ENCODE measurements at regions not wholly inside any gene's neighbourhood (a gene's known extent, or its start where the extent isn't known, plus 50 kb on each side); places are given as distances from the start of the nearest gene placed in this dataset.
"Not testable (repeated sequence)": the region's sequence is repeated elsewhere in the genome, so short reads cannot be mapped to it uniquely, and the experiment has no call there.

GRCh38 chr7:116405810-116406209, 93.7 kb upstream of the CAV2 start:
- Histone ChIP-seq H3K27ac (no peak overlapping the region), H3K36me3 (no peaks in the 10 kb centered on the region), H3K9me3 (no peaks in the 10 kb centered on the region), H3K4me3 (no peak overlapping the region), H3K27me3 (no peaks in the 10 kb centered on the region), H3K4me1 (no peaks in the 10 kb centered on the region), H3K9ac (ENCODE audit: low read depth in 2 of 2, low read length in 2 of 2) (no peak overlapping the region)
- DNase-seq: no peak
- intact Hi-C loops (cut with DNase I): no loop called here
- no peak for TF ChIP-seq CTCF (IDR thresholded peaks at IDR 0.05)

GRCh38 chr7:116407165-116407564, 92.4 kb upstream of the CAV2 start:
- H3K9me3 ChIP-seq: no peaks in the 10 kb centered on the region
- no peak for DNase-seq
- intact Hi-C loops (cut with DNase I): no loop called here

GRCh38 chr7:116408166-116408565, 91.4 kb upstream of the CAV2 start:
- TF ChIP-seq CTCF (IDR thresholded peaks at IDR 0.05): no peak
- intact Hi-C loops (cut with DNase I): no loop called here

More at GRCh38 chr7:116407165-116407564, 92.4 kb upstream of the CAV2 start:
- Histone ChIP-seq H3K27ac (no peak overlapping the region), H3K4me3 (no peak overlapping the region), H3K9ac (ENCODE audit: low read depth in 2 of 2, low read length in 2 of 2) (no peak overlapping the region), H3K4me1 (no peaks in the 10 kb centered on the region), H3K27me3 (no peaks in the 10 kb centered on the region), H3K36me3 (no peaks in the 10 kb centered on the region)
- TF ChIP-seq CTCF (IDR thresholded peaks at IDR 0.05): no peak

GRCh38 chr7:116408831-116409453, 90.6 kb upstream of the CAV2 start:
- H3K4me1 ChIP-seq; H3K27me3 ChIP-seq; H3K9ac ChIP-seq (ENCODE audit: low read depth in 2 of 2, low read length in 2 of 2); H3K27ac ChIP-seq; DNase-seq; H3K36me3 ChIP-seq; H3K9me3 ChIP-seq; intact Hi-C loops (cut with DNase I); H3K4me3 ChIP-seq: not testable (repeated sequence)

More at GRCh38 chr7:116408166-116408565, 91.4 kb upstream of the CAV2 start:
- no peaks in the 10 kb centered on the region for H3K36me3 ChIP-seq
- H3K9ac ChIP-seq (ENCODE audit: low read depth in 2 of 2, low read length in 2 of 2): no peak overlapping the region
- no peak for DNase-seq
- no peaks in the 10 kb centered on the region for H3K4me1 ChIP-seq
- no peak overlapping the region for H3K4me3 ChIP-seq
- H3K9me3 ChIP-seq: no peaks in the 10 kb centered on the region
- H3K27me3 ChIP-seq: no peaks in the 10 kb centered on the region
- no peak overlapping the region for H3K27ac ChIP-seq

- intact Hi-C loops (cut with DNase I); H3K9ac ChIP-seq (ENCODE audit: low read depth in 2 of 2, low read length in 2 of 2); H3K36me3 ChIP-seq; H3K27ac ChIP-seq; H3K4me3 ChIP-seq; H3K27me3 ChIP-seq; DNase-seq; H3K9me3 ChIP-seq; H3K4me1 ChIP-seq: not testable (repeated sequence)
Measured at GRCh38 chr7:116410694-116411093, 88.8 kb upstream of the CAV2 start.

- Histone ChIP-seq H3K9me3 (no peaks in the 10 kb centered on the region), H3K36me3 (no peaks in the 10 kb centered on the region), H3K4me1 (no peaks in the 10 kb centered on the region), H3K27me3 (no peaks in the 10 kb centered on the region), H3K4me3 (no peak overlapping the region), H3K27ac (no peak overlapping the region), H3K9ac (ENCODE audit: low read depth in 2 of 2, low read length in 2 of 2) (no peak overlapping the region)
- TF ChIP-seq CTCF (IDR thresholded peaks at IDR 0.05): no peak
- no peak for DNase-seq
- intact Hi-C loops (cut with DNase I): no loop called here
Measured at GRCh38 chr7:116417593-116418345, 81.8 kb upstream of the CAV2 start.

Measured in colonic mucosa (tissue), 4 donors.